OCI-LY7 (cell line): ENCODE measurements at regions not wholly inside any gene's neighbourhood (a gene's known extent, or its start where the extent isn't known, plus 50 kb on each side); places are given as distances from the start of the nearest gene placed in this dataset.

ENCODE experiments used
- BruUV-seq: library from RNA; stranded (reverse); fragments of 400-500 nt; replicated peaks from 2 replicates; lab custom pipeline; 2021; lab: Mats Ljungman, UMichigan
- CTCF ChIA-PET: fragments of 300-600 bp; sonication (Branson Sonifier 250); formaldehyde crosslinking; loops from one replicate; lab custom pipeline; 2022; ENCODE audit warnings: antibody characterized with exemption; ENCODE audit not compliant: unreplicated experiment; lab: Charles Lee
- POLR2A ChIA-PET: fragments of 300-600 bp; sonication (Branson Sonifier 250); formaldehyde crosslinking; loops from one replicate; lab custom pipeline; 2022; ENCODE audit warnings: antibody characterized with exemption; lab: Charles Lee
- DNase-seq: peaks from one replicate; pipeline ENCODE4 v3.0.0-alpha.2; 2015; ENCODE audit warnings: low spot score
- H2AFZ ChIP-seq: fragments of 200-600 bp; sonication (generic), shearing (Covaris generic); 2 replicates; pipeline ENCODE4 v1.6.1; 2014; ENCODE audit warnings: mild to moderate bottlenecking, antibody characterized with exemption, low read length, moderate library complexity
- H3K27ac ChIP-seq: fragments of 200-600 bp; sonication (generic); 2 replicates; pipeline ENCODE4 v1.5.1; 2014; ENCODE audit warnings: mixed run types, low read depth, mild to moderate bottlenecking, moderate library complexity, low read length, inconsistent platforms; ENCODE audit not compliant: poor library complexity, severe bottlenecking
- H3K36me3 ChIP-seq: fragments of 200-600 bp; sonication (generic); 2 replicates; pipeline ENCODE4 v1.6.1; 2014; ENCODE audit warnings: mild to moderate bottlenecking, antibody characterized with exemption, low read length, moderate library complexity, mixed read lengths; ENCODE audit not compliant: insufficient read depth
- H3K4me1 ChIP-seq: fragments of 200-600 bp; sonication (generic); 2 replicates; pipeline ENCODE4 v1.5.1; 2014; ENCODE audit warnings: mild to moderate bottlenecking, low read length; ENCODE audit not compliant: insufficient read depth, poor library complexity, severe bottlenecking
- H3K4me2 ChIP-seq: fragments of 200-600 bp; sonication (generic); 2 replicates; pipeline ENCODE4 v1.6.1; 2014; ENCODE audit warnings: mild to moderate bottlenecking, low read length
- H3K4me3 ChIP-seq: fragments of 200-600 bp; sonication (generic); 2 replicates; pipeline ENCODE4 v1.5.1; 2014; ENCODE audit warnings: mild to moderate bottlenecking, low read depth, low read length; ENCODE audit not compliant: poor library complexity, severe bottlenecking
- H3K79me2 ChIP-seq: fragments of 200-600 bp; sonication (generic); 2 replicates; pipeline ENCODE4 v1.6.1; 2016; ENCODE audit warnings: low read depth, mild to moderate bottlenecking, low read length, moderate library complexity, mixed read lengths; ENCODE audit not compliant: insufficient read depth
- H3K9me2 ChIP-seq: fragments of 200-600 bp; sonication (generic); 2 replicates; pipeline ENCODE4 v1.6.1; 2016; ENCODE audit warnings: mild to moderate bottlenecking, low read length, mixed read lengths; ENCODE audit not compliant: insufficient read depth
- H3K9me3 ChIP-seq: fragments of 200-600 bp; sonication (generic); 2 replicates; pipeline ENCODE4 v1.6.1; 2014; ENCODE audit warnings: mild to moderate bottlenecking, mixed run types, low read length, mixed read lengths
- H4K20me1 ChIP-seq: fragments of 200-600 bp; sonication (generic); 2 replicates; pipeline ENCODE4 v1.6.1; 2014; ENCODE audit warnings: mild to moderate bottlenecking, antibody characterized with exemption, low read length, moderate library complexity, mixed read lengths; ENCODE audit not compliant: insufficient read depth
- EZH2phosphoT487 ChIP-seq: fragments of 200-600 bp; sonication (generic); IDR thresholded peaks from 2 replicates; pipeline ENCODE4 v1.6.1; 2018; ENCODE audit warnings: low read depth, borderline replicate concordance, mild to moderate bottlenecking, mixed run types, antibody characterized with exemption, low read length, moderate library complexity, mixed read lengths
- intact Hi-C: fragments of 100-400 bp; cut with micrococcal nuclease; formaldehyde crosslinking; loops from one replicate; pipeline ENCODE4 v1.10.0; 2022; ENCODE audit not compliant: unreplicated experiment
- TF ChIP-seq, protein P1 (sequence below): fragments of 200-600 bp; sonication (generic); conservative IDR thresholded peaks from 2 replicates; pipeline ENCODE4 v1.5.1; 2014; ENCODE audit warnings: mild to moderate bottlenecking, antibody characterized with exemption, low read length, moderate library complexity, mixed read lengths

DNA sequence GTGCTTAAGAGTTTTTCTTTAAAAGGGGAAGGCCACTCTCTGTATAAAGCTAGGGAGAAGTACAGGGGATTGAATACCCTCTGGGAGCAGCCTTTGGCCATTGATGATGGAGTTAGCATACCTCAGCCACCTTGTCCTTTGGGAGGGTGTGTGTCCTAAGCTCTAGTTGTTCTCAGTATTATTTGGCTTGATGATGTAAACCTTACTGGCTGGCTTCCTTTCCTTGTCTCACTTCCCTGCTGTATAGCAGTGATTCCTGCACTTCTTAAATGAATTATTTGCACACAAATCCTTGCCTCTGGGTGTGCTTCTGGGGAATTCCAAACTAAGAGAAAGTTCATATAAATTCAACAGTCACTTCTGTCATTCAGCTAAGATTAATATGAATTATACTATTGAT is 234.9 kb upstream of the RIOK2 start:
- intact Hi-C loops = no loop called here
- Histone ChIP-seq H2AFZ (no peak overlapping the region), H3K4me3 (no peak overlapping the region), H3K36me3 (no peaks in the 10 kb centered on the region), H3K9me2 (no peaks in the 10 kb centered on the region), H3K79me2 (no peaks in the 10 kb centered on the region), H3K4me2 (no peak overlapping the region), H3K9me3 (no peaks in the 10 kb centered on the region), H3K27ac (no peak overlapping the region), H4K20me1 (no peaks in the 10 kb centered on the region), H3K4me1 (no peaks in the 10 kb centered on the region)
- no peak for TF ChIP-seq EZH2phosphoT487
- TF ChIP-seq, protein P1, sequence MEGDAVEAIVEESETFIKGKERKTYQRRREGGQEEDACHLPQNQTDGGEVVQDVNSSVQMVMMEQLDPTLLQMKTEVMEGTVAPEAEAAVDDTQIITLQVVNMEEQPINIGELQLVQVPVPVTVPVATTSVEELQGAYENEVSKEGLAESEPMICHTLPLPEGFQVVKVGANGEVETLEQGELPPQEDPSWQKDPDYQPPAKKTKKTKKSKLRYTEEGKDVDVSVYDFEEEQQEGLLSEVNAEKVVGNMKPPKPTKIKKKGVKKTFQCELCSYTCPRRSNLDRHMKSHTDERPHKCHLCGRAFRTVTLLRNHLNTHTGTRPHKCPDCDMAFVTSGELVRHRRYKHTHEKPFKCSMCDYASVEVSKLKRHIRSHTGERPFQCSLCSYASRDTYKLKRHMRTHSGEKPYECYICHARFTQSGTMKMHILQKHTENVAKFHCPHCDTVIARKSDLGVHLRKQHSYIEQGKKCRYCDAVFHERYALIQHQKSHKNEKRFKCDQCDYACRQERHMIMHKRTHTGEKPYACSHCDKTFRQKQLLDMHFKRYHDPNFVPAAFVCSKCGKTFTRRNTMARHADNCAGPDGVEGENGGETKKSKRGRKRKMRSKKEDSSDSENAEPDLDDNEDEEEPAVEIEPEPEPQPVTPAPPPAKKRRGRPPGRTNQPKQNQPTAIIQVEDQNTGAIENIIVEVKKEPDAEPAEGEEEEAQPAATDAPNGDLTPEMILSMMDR = no peak
- ChIA-PET CTCF (no interaction called here), POLR2A (interaction anchor here (0.6 to 1.1 kb wide), 2 partner anchors 156 to 1190 kb away, joined by 3 read pairs; no protein-coding TSS in a partner anchor)
- BruUV-seq = no TSS peak
- no peak for DNase-seq

DNA sequence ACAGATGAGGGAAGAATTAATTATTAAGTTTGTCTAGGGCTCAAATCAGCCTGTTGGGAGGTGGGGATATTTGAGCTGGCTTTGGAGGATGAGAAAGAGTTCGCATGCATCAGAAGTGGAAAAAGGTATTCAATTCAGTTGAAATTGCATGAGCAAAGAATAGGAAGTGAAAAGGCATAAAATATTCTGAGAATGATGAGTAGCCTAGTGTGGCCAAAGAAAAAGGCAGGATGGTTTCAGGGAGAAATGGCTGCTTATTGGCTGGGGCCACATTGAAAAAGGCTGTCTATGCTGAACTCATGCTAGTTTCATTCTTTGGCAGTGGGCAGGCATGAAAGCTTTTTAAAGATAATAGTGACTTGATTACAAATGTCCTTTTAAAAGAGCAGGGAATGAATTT is 235.4 kb upstream of the RIOK2 start:
- CTCF ChIA-PET = no interaction called here
- POLR2A ChIA-PET = no interaction called here
- no peaks in the 10 kb centered on the region for H3K9me2 ChIP-seq
- no TSS peak for BruUV-seq
- DNase-seq = no peak
- no peak overlapping the region for H3K27ac ChIP-seq
- no peaks in the 10 kb centered on the region for H4K20me1 ChIP-seq
- no peaks in the 10 kb centered on the region for H3K4me1 ChIP-seq
- H3K79me2 ChIP-seq = no peaks in the 10 kb centered on the region
- TF ChIP-seq, protein P1 = no peak
- no peak for TF ChIP-seq EZH2phosphoT487
- H3K36me3 ChIP-seq = no peaks in the 10 kb centered on the region
- no peak overlapping the region for H3K4me2 ChIP-seq
- no peak overlapping the region for H3K4me3 ChIP-seq
- intact Hi-C loops = no loop called here
- H2AFZ ChIP-seq = no peak overlapping the region
- H3K9me3 ChIP-seq = no peaks in the 10 kb centered on the region

DNA sequence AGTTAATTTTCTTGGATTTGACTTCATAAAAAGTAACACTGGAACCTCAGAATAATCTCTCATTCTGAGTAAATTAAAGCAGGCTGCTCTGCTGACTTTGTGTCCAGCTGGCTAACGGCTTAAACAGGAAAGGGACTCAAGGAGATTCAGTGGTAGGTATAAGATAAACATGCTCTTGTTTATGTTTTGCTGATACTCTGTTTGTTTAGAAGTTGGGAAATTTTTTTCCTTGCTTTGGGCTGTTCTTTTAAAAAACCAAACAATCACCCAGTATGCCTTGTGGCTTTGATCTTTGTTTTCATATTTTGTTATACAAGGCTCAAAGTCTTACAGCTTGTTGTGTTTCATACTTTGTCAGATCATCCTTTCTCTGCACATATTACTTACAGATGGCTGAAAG is 237.6 kb upstream of the RIOK2 start:
- H3K9me3 ChIP-seq = no peaks in the 10 kb centered on the region
- no peaks in the 10 kb centered on the region for H4K20me1 ChIP-seq
- CTCF ChIA-PET = no interaction called here
- TF ChIP-seq, protein P1 = no peak
- no peak for TF ChIP-seq EZH2phosphoT487
- H3K79me2 ChIP-seq = no peaks in the 10 kb centered on the region
- H3K36me3 ChIP-seq = no peaks in the 10 kb centered on the region
- no peak overlapping the region for H3K4me3 ChIP-seq
- POLR2A ChIA-PET = no interaction called here
- intact Hi-C loops = no loop called here
- no peaks in the 10 kb centered on the region for H3K9me2 ChIP-seq
- no peaks in the 10 kb centered on the region for H3K4me1 ChIP-seq
- DNase-seq = no peak
- no peak overlapping the region for H3K4me2 ChIP-seq
- H2AFZ ChIP-seq = no peak overlapping the region
- BruUV-seq = no TSS peak
- no peak overlapping the region for H3K27ac ChIP-seq
